Astrocyte of the spinal cord (primary cell): ENCODE measurements at regions not wholly inside any gene's neighbourhood (a gene's known extent, or its start where the extent isn't known, plus 50 kb on each side); places are given as distances from the start of the nearest gene placed in this dataset.

Source experiments
- DNase-seq: peaks from one replicate; pipeline ENCODE4 v3.0.0; 2011; ENCODE audit warnings: low read depth, low spot score
- H3K4me3 ChIP-seq: 2 replicates; pipeline ENCODE4 v1.5.1; 2011; ENCODE audit warnings: low read depth, mild to moderate bottlenecking, low read length, moderate library complexity
- CTCF ChIP-seq: IDR thresholded peaks from 2 replicates; pipeline ENCODE4 v1.5.1; 2012; ENCODE audit warnings: low read depth, mild to moderate bottlenecking, low read length, inconsistent platforms
- in situ Hi-C: cut with HindIII; loops from 2 replicates; pipeline ENCODE4 v1.10.0; 2017; ENCODE audit warnings: low sequenced_read_pairs

GRCh38 chr12:58502226-58502625 is 418.1 kb downstream of the LRIG3 start:
- peak; percentile 39 for DNase-seq
- in situ Hi-C loops = no loop called here
- no peak overlapping the region for H3K4me3 ChIP-seq
- no peak for TF ChIP-seq CTCF

GRCh38 chr12:58502841-58503240 is 417.5 kb downstream of the LRIG3 start:
- TF ChIP-seq CTCF = no peak
- H3K4me3 ChIP-seq = no peak overlapping the region
- peak; percentile 22 for DNase-seq
- in situ Hi-C loops = no loop called here

- TF ChIP-seq CTCF = no peak
- in situ Hi-C loops = no loop called here
- no peak for DNase-seq
- no peak overlapping the region for H3K4me3 ChIP-seq
Measured at GRCh38 chr12:58503731-58504130, 416.6 kb downstream of the LRIG3 start.

- DNase-seq = no peak
- TF ChIP-seq CTCF = no peak
- in situ Hi-C loops = no loop called here
- no peak overlapping the region for H3K4me3 ChIP-seq
Measured at GRCh38 chr12:58504143-58504938, 416.0 kb downstream of the LRIG3 start.

GRCh38 chr12:58509116-58509885 is 411.0 kb downstream of the LRIG3 start:
- no peak overlapping the region for H3K4me3 ChIP-seq
- in situ Hi-C loops = no loop called here
- no peak for TF ChIP-seq CTCF
- DNase-seq = peak; percentile 78

- no peak for DNase-seq
- in situ Hi-C loops = no loop called here
Measured at GRCh38 chr12:58513301-58513834, 406.9 kb downstream of the LRIG3 start.

More at GRCh38 chr12:58513301-58513834, 406.9 kb downstream of the LRIG3 start:
- no peak for TF ChIP-seq CTCF
- H3K4me3 ChIP-seq = no peak overlapping the region
